GM21360 (cell line): ENCODE measurements at regions not wholly inside any gene's neighbourhood (a gene's known extent, or its start where the extent isn't known, plus 50 kb on each side); places are given as distances from the start of the nearest gene placed in this dataset.
"Not testable (repeated sequence)": the region's sequence is repeated elsewhere in the genome, so short reads cannot be mapped to it uniquely, and the experiment has no call there.

Source experiments
- ATAC-seq: cut with Tn5 transposase; IDR thresholded peaks from one replicate; pipeline ENCODE4 v1.9.1; 2021; ENCODE audit warnings: mild to moderate bottlenecking, moderate library complexity; ENCODE audit not compliant: unreplicated experiment

GRCh38 chr7:17554341-17555015 lies 256.0 kb downstream of the AHR start:
- ATAC-seq, result no peak

- ATAC-seq, result no peak
These were observed 257.9 kb downstream of the AHR start for GRCh38 chr7:17556247-17556956.

GRCh38 chr7:17557251-17557671 lies 258.8 kb downstream of the AHR start:
- ATAC-seq, result no peak

- no peak for ATAC-seq
These were observed 259.7 kb downstream of the AHR start for GRCh38 chr7:17558135-17558534.

GRCh38 chr7:17558558-17559332 lies 260.3 kb downstream of the AHR start:
- no peak for ATAC-seq

- ATAC-seq, result no peak
These were observed 260.9 kb downstream of the AHR start for GRCh38 chr7:17559388-17559787.

- no peak for ATAC-seq
These were observed 262.1 kb downstream of the AHR start for GRCh38 chr7:17560516-17560915.

- ATAC-seq, result no peak
These were observed 262.5 kb downstream of the AHR start for GRCh38 chr7:17560966-17561365.

GRCh38 chr7:17564678-17565212 lies 266.3 kb downstream of the AHR start:
- ATAC-seq, result no peak

- ATAC-seq, result no peak
These were observed 281.7 kb downstream of the AHR start for GRCh38 chr7:17580141-17580540.

- no peak for ATAC-seq
These were observed 282.4 kb downstream of the AHR start for GRCh38 chr7:17580856-17581255.

- ATAC-seq, result no peak
These were observed 282.8 kb downstream of the AHR start for GRCh38 chr7:17581301-17581700.

- not testable (repeated sequence) for ATAC-seq
These were observed 284.2 kb downstream of the AHR start for GRCh38 chr7:17582696-17583095.

- no peak for ATAC-seq
These were observed 285.3 kb downstream of the AHR start for GRCh38 chr7:17583786-17584185.

- ATAC-seq, result no peak
These were observed 286.4 kb downstream of the AHR start for GRCh38 chr7:17584822-17585221.

GRCh38 chr7:17586711-17587110 lies 288.3 kb downstream of the AHR start:
- ATAC-seq, result no peak

GRCh38 chr7:17588730-17589129 lies 290.3 kb downstream of the AHR start:
- no peak for ATAC-seq

GRCh38 chr7:17589671-17590070 lies 291.2 kb downstream of the AHR start:
- ATAC-seq, result no peak

GRCh38 chr7:17590221-17590620 lies 291.8 kb downstream of the AHR start:
- ATAC-seq, result no peak

GRCh38 chr7:17593819-17594419 lies 295.5 kb downstream of the AHR start:
- ATAC-seq, result no peak

GRCh38 chr7:17595546-17595945 lies 297.1 kb downstream of the AHR start:
- no peak for ATAC-seq
